K562 (cell line): ENCODE measurements at regions not wholly inside any gene's neighbourhood (a gene's known extent, or its start where the extent isn't known, plus 50 kb on each side); places are given as distances from the start of the nearest gene placed in this dataset.

Experiments
- ATAC-seq: fragments of 200-7000 bp; cut with Tn5 transposase; 3 replicates; pipeline ENCODE4 v1.9.1; 2020; ENCODE audit warnings: moderate library complexity
- BruUV-seq: library from RNA; stranded (reverse); fragments of 400-500 nt; replicated peaks from 2 replicates; lab custom pipeline; 2021; lab: Mats Ljungman, UMichigan
- CTCF ChIA-PET: fragments of 300-600 bp; formaldehyde crosslinking; extraction: SDS; loops from one replicate; lab custom pipeline; 2021; ENCODE audit warnings: low intra/inter-chr PET ratio; lab: Yijun Ruan, JAX
- POLR2A ChIA-PET: fragments of 300-600, 350-650 bp; sonication (Branson Sonifier 250); formaldehyde crosslinking; extraction: SDS; loops from one replicate; lab custom pipeline; 2021; ENCODE audit warnings: antibody characterized with exemption, inconsistent platforms; lab: Yijun Ruan, JAX
- DNase-seq, 4 experiments: peaks; one replicate each; pipeline versions ENCODE4 v3.0.0 to v3.0.0-alpha.2; 2011 to 2018; ENCODE audit warnings: low spot score in 3 of 4, mixed read lengths in 3 of 4; ENCODE audit errors: extremely low read depth in 1 of 4
- FAIRE-seq: peaks from 2 replicates; lab custom pipeline; 2011; peaks lifted over from hg19 to GRCh38; lab: Jason Lieb, UNC
- H2AFZ ChIP-seq: 2 replicates; pipeline ENCODE4 v1.6.0; 2011; ENCODE audit warnings: low read depth, low read length, control low read depth, inconsistent platforms
- H3K27ac ChIP-seq: fragments of 200-600 bp; 3 replicates; pipeline ENCODE4 v1.8.0; 2011; ENCODE audit warnings: low read depth, mild to moderate bottlenecking, control low read depth, inconsistent platforms, low read length, moderate library complexity, mixed read lengths; ENCODE audit errors: extremely low read depth
- H3K27me3 ChIP-seq, 2 experiments: fragments of 300-600 bp in 1 of 2; 2 replicates in 1 of 2; 3 replicates in 1 of 2; pipeline versions ENCODE4 v1.6.0 to v1.8.0; 2011; ENCODE audit warnings: inconsistent platforms in 2 of 2, low read length in 2 of 2, mild to moderate bottlenecking in 1 of 2, mixed read lengths in 1 of 2, moderate library complexity in 1 of 2; ENCODE audit not compliant: control insufficient read depth in 2 of 2, insufficient read depth in 2 of 2
- H3K36me3 ChIP-seq: fragments of 300-600 bp; 3 replicates; pipeline ENCODE4 v1.8.0; 2011; ENCODE audit warnings: mild to moderate bottlenecking, low read length, inconsistent platforms; ENCODE audit not compliant: control insufficient read depth, insufficient read depth
- H3K4me1 ChIP-seq, 2 experiments: fragments of 200-600 bp in 1 of 2; replicated peaks in 1 of 2; 2 replicates in 1 of 2; 3 replicates in 1 of 2; pipeline versions ENCODE4 v1.5.1 to v1.8.0; 2011; ENCODE audit warnings: inconsistent platforms in 2 of 2, low read length in 2 of 2, mild to moderate bottlenecking in 1 of 2, mixed read lengths in 1 of 2, moderate library complexity in 1 of 2; ENCODE audit not compliant: control insufficient read depth in 2 of 2, insufficient read depth in 2 of 2
- H3K4me2 ChIP-seq: 2 replicates; pipeline ENCODE4 v1.6.1; 2011; ENCODE audit warnings: low read length, control low read depth, inconsistent platforms, mixed read lengths; ENCODE audit not compliant: insufficient read depth
- H3K4me3 ChIP-seq: fragments of 200-600 bp; sonication (generic), shearing (Covaris generic); 2 replicates; pipeline ENCODE4 v1.5.1; 2016; ENCODE audit warnings: control low read depth, inconsistent platforms
- H3K79me2 ChIP-seq: fragments of 200-600 bp; 3 replicates; pipeline ENCODE4 v1.8.0; 2011; ENCODE audit warnings: low read length, inconsistent platforms; ENCODE audit not compliant: control insufficient read depth, insufficient read depth
- H3K9ac ChIP-seq, 2 experiments: 2 replicates each; pipeline versions ENCODE4 v1.6.0 to v1.6.1; 2011; ENCODE audit warnings: low read depth in 2 of 2, low read length in 2 of 2, control low read depth in 1 of 2, inconsistent platforms in 1 of 2, mild to moderate bottlenecking in 1 of 2, mixed read lengths in 1 of 2; ENCODE audit not compliant: insufficient read depth in 1 of 2
- H3K9me1 ChIP-seq: one replicate; pipeline ENCODE4 v1.6.0; 2011; ENCODE audit warnings: inconsistent platforms, mild to moderate bottlenecking, low read length, moderate library complexity; ENCODE audit not compliant: control insufficient read depth, insufficient read depth
- H3K9me3 ChIP-seq: replicated peaks from 2 replicates; pipeline ENCODE4 v1.5.1; 2011; ENCODE audit warnings: low read depth, low read length, inconsistent platforms; ENCODE audit not compliant: control insufficient read depth, insufficient read depth
- H4K20me1 ChIP-seq: replicated peaks from 2 replicates; pipeline ENCODE4 v1.6.1; 2011; ENCODE audit warnings: low read length, inconsistent platforms, mixed read lengths; ENCODE audit not compliant: control insufficient read depth, insufficient read depth
- ATF6 ChIP-seq: sonication (generic); formaldehyde crosslinking; IDR thresholded peaks from 2 replicates; pipeline ENCODE4 v1.4.0; 2020; ENCODE audit warnings: mild to moderate bottlenecking, missing genetic modification reagents
- EP300 ChIP-seq: IDR thresholded peaks from 2 replicates; pipeline ENCODE4 v1.6.1; 2012; ENCODE audit warnings: low read length, improper control_type of control experiment
- FOXK2 ChIP-seq, 2 experiments: fragments of 450-650 bp; IDR thresholded peaks in 1 of 2; conservative IDR thresholded peaks in 1 of 2; 2 replicates each; pipeline ENCODE4 v1.6.1; 2016; ENCODE audit warnings: low read depth in 2 of 2, mild to moderate bottlenecking in 1 of 2
- KDM2B ChIP-seq: fragments of 250-450 bp; sonication (Bioruptor Pico); IDR thresholded peaks from 2 replicates; pipeline ENCODE4 v1.8.0; 2021; ENCODE audit warnings: mild to moderate bottlenecking, moderate library complexity
- MTA3 ChIP-seq: fragments of 450-650 bp; formaldehyde crosslinking; IDR thresholded peaks from 2 replicates; pipeline ENCODE4 v1.6.1; 2017; ENCODE audit warnings: mild to moderate bottlenecking, borderline replicate concordance
- WGBS: fragments of 100-300 bp; shearing (Covaris generic); methylation state at CpG from one replicate; pipeline ENCODE4 v1.1.6; 2016; ENCODE audit warnings: low coverage, mixed read lengths; ENCODE audit not compliant: insufficient coverage; ENCODE audit errors: missing lambda C conversion rate; 5-methylcytosine and 5-hydroxymethylcytosine counted together
- in situ Hi-C: fragments of 300-500 bp; cut with MboI; formaldehyde crosslinking; loops from 4 replicates; pipeline ENCODE4 v1.15.0; 2018; ENCODE audit warnings: inconsistent platforms, mixed read lengths
- intact Hi-C: fragments of 100-400 bp; cut with micrococcal nuclease; formaldehyde crosslinking; loops from 2 replicates; pipeline ENCODE4 v1.14.2; 2022

- intact Hi-C loops: loop anchor here (10.0 kb wide), 1 partner anchor 553 kb away; no protein-coding TSS in a partner anchor
- TF ChIP-seq ATF6 (CRISPR knock-in tag): no peak
- no peak for TF ChIP-seq KDM2B (CRISPR knock-in tag)
- TF ChIP-seq MTA3: no peak
- TF ChIP-seq FOXK2 (conservative IDR thresholded peaks at IDR 0.05 in 1 of 2, IDR thresholded peaks at IDR 0.05 in 1 of 2; ENCODE audit: low read depth in 2 of 2): no peak
- TF ChIP-seq EP300: no peak
- ATAC-seq: no peak
Measured at GRCh38 chr14:97137705-97138104, 340.5 kb downstream of the VRK1 start.

More at GRCh38 chr14:97137705-97138104, 340.5 kb downstream of the VRK1 start:
- ChIA-PET CTCF (no interaction called here), POLR2A (interaction anchor here (0.8 kb wide), 1 partner anchor 1216 kb away, joined by 3 read pairs; no protein-coding TSS in a partner anchor)
- no peak for DNase-seq
- Histone ChIP-seq H3K4me3 (no peak overlapping the region), H3K79me2 (no peaks in the 10 kb centered on the region), H3K27ac (no peak overlapping the region), H3K9me1 (no peaks in the 10 kb centered on the region), H3K36me3 (no peaks in the 10 kb centered on the region), H2AFZ (no peak overlapping the region), H3K4me2 (no peak overlapping the region), H4K20me1 (no peaks in the 10 kb centered on the region), H3K9ac (no peak overlapping the region), H3K27me3 (no peaks in the 10 kb centered on the region; a peak in 1 of 5 replicates), H3K4me1 (no peaks in the 10 kb centered on the region), H3K9me3 (no peaks in the 10 kb centered on the region)
- in situ Hi-C loops: no loop called here
- BruUV-seq: no TSS peak
- 0% methylated on average over 7 of the region's 7 CpGs for WGBS
- FAIRE-seq: no peak
